Hematopoietic multipotent progenitor cell treated with erythropoietin and hydrocortisone succinate and interleukin-3 and kit ligand, for 17 days (in vitro differentiated cells): ENCODE measurements at regions not wholly inside any gene's neighbourhood (a gene's known extent, or its start where the extent isn't known, plus 50 kb on each side); places are given as distances from the start of the nearest gene placed in this dataset.

Experiments used
- DNase-seq: peaks from one replicate; pipeline ENCODE4 v3.0.0-alpha.2; 2015; ENCODE audit warnings: low spot score

DNA sequence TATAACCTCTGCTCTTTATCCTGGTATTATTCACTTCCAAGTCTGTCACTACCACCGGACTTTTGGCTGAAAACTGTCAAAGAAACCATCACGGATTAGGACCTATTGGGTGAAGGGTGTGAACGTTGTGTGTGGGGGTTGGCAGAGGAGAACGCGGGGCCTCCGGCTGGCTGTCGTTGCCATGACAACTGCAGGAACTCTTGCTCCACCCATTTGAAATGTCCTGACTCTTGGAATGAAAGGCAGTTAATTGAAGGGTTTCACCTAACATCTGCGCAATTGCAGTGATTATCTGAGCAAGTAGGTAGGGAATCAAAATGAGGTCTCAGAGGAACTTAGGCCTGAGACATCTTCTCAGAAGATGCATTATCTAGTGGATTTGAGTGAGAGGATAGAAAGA, 60.9 kb upstream of the CLMP start:
- no peak for DNase-seq

DNA sequence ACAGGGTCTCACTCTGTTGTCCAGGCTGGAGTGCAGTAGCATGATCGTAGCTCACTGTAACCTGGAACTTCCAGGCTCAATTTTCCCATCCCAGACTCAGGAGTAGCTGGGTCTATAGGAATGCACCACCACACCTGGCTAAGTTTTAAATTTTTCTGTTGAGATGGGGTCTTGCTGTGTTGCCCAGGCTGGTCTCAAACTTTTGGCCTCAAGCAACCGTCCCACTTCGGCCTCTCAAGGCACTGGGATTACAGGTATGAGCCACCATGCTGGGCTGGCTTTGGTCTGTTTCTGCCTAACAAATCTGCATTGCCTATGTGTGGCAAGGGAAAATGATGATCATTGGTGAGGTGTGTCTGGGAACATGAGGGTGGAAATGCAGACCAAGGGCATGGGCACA, 59.3 kb upstream of the CLMP start:
- DNase-seq = no peak

DNA sequence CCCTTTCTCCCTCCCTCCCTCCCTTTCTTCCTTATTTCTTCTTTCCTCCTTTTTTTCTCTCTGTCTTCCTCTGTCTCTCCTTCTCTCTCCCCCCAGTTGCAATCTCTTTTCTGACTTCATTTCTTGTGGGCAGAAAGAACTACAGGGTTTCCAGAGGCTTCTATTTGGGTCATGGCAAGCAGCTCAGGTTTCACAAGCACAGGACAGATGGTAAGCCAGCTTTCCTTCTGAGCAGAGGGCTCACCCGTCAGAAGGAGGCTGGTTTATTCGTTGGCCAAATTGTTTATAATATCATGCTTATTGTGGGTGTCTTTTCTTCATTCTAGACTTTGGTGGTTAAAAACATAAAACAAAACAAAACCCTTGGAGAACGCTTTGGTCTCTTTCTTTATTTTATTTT, 58.9 kb upstream of the CLMP start:
- no peak for DNase-seq

DNA sequence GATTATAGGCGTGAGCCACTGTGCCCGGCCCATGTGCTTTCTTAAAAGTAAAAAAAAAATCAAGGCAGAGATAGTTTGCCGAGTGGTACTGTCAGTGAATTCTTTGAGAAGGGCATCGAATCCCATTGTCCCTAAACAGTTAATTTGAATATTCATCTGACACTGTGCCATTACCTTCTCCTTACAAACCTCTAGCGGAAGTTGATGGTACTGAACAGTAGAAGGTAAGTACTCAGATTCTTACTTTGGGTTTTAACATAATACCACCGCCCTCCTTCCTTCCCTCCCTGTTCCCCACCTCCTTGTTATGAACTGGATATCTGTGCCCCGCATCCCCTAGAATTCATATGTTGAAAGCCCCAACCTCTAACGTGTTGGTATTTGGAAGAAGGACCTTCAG, 58.2 kb upstream of the CLMP start:
- DNase-seq = no peak

DNA sequence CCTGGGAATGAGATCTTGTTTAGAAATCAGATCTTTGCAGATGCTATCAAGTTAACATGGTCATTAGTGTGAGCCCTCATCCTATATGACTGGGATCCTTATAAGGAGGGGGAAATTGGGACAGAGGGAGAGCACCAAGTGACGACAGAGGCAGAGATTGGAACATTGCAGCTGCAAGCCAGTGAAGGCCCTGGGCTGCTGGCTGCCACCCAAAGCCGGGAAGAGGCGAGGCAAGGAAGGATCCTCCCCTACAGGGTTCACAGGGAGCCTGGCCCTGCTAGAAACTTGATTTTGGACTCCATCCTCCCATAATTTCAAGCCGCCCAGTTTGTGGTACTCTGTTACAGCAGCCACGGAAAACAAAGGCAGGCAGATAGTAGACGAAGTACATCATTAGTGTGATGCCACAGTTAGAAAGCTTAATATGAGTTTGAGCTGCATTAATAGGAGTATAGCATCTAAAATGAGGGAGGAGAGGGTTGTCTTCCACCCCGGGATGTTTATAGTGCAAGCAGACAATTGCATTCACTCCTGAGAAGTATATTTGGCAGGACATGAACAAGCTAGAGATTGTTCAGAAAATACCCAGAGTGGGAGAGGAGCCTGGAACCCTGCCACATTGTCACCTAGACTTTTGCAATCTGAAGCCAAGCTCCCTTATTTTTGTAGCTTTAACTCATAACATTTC, 56.8 kb upstream of the CLMP start:
- DNase-seq = no peak

DNA sequence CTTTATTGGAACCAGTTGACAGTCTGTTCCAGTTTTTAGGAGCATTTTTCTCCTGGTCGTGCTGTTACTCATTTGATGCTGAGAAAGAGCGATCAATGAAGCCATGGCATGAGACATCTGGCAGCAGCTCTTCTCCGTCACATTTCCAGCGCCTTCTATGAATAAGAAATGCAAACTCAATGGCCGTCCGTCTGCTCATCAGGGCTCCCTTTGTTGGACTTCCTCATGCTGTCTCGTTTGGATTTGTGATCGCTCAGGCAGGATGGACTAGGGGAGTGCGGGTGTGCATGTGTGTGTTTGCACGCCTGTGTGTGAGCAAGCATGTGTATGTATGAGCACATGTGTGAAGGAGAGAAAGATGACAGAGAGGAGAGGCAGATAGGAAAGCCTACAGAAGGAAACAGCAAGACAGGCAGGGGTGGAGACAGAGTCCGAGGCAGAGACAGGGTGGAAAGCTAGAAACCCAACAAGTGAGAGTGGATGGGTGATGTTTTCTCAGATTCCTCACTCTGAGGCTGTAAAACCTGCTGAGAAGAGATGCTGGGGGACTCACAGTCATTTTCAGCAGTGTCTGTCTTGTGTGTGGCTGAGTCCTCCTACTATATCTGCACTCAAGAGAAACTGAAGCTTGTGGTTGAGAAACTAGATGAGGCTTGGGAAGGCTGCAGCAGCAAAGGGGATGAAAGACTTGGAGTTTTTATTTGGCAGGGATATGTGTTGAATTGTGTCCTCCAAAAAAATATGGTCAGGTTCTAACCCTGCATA, 56.0 kb upstream of the CLMP start:
- DNase-seq = no peak

DNA sequence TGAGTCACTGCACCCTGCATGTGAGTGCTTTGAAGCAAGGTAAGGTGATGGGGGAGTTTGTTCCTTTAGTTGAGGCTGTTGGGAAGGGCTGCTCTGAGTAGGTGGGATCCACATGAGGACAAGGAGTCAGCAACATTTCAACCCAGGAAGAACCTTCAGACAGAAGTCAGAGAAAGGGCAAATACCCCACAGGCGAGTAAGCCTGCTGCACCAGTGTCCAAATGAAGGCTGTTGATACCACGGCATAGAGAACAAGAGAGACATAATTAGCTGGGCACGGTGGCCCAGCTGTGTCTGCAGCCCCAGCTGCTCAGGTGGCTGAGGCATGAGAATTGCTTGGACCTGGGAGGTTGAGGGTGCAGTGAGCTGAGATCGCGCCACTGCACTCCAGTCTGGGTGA, 54.3 kb upstream of the CLMP start:
- DNase-seq = no peak

DNA sequence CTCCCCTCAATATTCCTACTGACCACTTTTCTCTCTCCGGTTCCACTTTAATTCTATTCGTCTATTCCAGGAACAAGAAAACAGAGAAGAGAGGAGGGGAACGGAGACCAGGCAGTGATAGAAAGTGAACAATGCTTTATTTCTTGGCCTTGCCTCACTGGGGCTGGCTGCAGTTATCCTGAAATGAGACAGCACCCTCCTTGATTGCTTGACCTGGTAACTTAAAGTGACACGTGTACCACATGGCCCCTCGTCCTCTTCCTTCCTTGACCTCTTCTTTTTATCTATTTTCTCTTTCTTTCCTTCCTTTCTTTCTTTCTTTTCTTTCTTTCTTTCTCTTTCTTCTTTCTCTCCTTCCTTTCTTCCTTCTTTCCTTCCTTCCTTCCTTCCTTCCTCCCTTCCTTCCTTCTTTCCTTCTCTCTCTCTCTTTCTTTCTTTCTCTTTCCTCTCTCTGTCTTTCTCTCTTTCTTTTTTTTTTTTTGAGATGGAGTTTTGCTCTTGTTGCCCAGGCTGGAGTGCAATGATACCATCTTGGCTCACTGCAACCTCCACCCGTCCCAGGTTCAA, 52.8 kb upstream of the CLMP start:
- no peak for DNase-seq

DNA sequence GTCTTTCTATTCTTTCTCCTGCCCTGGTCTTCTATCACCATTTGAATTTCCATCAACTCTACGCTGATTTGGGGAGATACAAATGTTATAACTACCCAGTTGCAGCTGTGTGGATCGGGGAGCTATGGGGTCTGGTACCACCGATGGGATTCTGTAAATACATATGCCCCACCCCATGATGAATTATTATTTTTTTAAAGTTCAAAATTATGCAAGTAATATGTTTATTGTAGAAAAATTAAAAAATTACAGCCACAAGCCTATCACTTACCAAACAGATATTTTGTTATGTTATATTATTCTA, 52.4 kb upstream of the CLMP start:
- DNase-seq = no peak

DNA sequence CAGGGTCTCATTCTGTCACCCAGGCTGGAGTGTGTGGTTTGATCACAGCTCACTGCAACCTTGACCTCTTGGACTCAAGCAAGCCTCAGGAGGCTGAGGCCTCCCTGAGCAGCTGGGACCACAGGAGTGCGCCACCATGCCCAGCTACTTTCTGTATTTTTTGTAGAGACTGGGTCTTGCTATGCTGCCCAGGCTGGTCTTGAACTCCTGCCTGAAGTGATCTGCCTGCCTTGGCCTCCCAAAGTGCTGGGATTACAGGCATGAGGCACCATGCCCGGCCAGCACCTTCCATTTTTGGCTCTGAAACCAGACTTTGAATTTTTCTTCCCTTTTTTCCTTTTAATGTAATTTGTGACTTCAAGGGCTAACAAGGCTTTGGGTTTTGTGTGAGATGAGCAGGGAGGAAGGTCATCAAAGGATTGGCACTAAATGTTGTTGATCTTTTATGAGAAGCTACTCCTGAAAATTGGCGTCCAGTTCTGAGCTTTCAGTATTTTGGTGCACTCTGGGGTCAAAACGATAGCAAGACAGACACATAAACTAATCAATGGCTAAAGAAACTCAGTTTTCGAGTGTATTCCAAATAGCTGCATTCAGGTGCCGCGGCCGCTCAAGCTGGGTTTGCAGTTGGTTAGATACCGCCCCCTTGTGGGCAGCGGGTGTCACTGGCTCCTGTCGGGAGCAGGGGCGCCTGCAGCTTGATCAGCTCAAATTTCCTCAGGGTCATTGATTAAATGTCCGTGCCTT, 51.9 kb upstream of the CLMP start:
- peak; percentile 51 for DNase-seq

DNA sequence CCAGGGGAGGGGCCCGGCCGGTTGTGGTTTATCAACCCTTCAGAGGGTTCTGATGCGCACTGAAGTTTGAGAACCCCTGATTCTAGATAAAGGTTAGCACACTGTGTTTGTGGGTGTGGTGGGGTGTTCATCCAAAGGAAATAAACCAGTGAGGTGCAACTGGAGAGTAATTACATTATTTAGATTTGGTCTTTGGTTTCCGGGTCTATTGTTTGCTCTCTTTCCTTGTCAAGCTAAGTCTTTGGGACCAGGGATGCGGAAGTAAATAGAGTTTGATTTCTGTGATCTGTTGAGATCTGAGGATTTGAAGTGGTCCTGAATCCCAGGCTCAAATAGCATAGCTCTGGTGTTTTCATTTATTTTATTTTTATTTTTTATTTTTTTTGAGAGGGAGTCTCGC, 50.5 kb upstream of the CLMP start:
- DNase-seq = no peak
